Mesothelial cell of epicardium (in vitro differentiated cells): ENCODE measurements at regions not wholly inside any gene's neighbourhood (a gene's known extent, or its start where the extent isn't known, plus 50 kb on each side); places are given as distances from the start of the nearest gene placed in this dataset.
"Not testable (repeated sequence)": the region's sequence is repeated elsewhere in the genome, so short reads cannot be mapped to it uniquely, and the experiment has no call there.

Experiments
- DNase-seq, 2 experiments: peaks; one replicate each; pipeline ENCODE4 v3.0.0; 2021; ENCODE audit warnings: low spot score in 2 of 2; ENCODE audit not compliant: unreplicated experiment in 2 of 2
- H3K27ac Mint-ChIP-seq: 2 replicates; pipeline ENCODE4 v1.8.0; 2021; ENCODE audit warnings: mixed read lengths
- H3K27me3 Mint-ChIP-seq: 2 replicates; pipeline ENCODE4 v1.8.0; 2021; ENCODE audit warnings: low read depth, mixed read lengths
- H3K36me3 Mint-ChIP-seq: 2 replicates; pipeline ENCODE4 v1.8.0; 2021; ENCODE audit warnings: mixed read lengths
- H3K4me1 Mint-ChIP-seq: 2 replicates; pipeline ENCODE4 v1.8.0; 2021; ENCODE audit warnings: mixed read lengths
- H3K4me3 Mint-ChIP-seq: 2 replicates; pipeline ENCODE4 v1.8.0; 2021; ENCODE audit warnings: mild to moderate bottlenecking, moderate library complexity, mixed read lengths
- H3K9me3 Mint-ChIP-seq: 2 replicates; pipeline ENCODE4 v1.8.0; 2021; ENCODE audit warnings: mixed read lengths
- CTCF ChIP-seq: fragments of 200-600 bp; sonication (generic); IDR thresholded peaks from one replicate; pipeline ENCODE4 v1.5.0; 2021; ENCODE audit warnings: antibody characterized with exemption; ENCODE audit not compliant: unreplicated experiment

GRCh38 chr3:104939196-104939595, 427.5 kb upstream of the ALCAM start:
- no peak for TF ChIP-seq CTCF
- DNase-seq = no peak
- Mint-ChIP-seq H3K27me3 (no peaks in the 10 kb centered on the region), H3K36me3 (no peaks in the 10 kb centered on the region), H3K27ac (peak overlapping the region; percentile 55), H3K9me3 (no peaks in the 10 kb centered on the region), H3K4me3 (no peak overlapping the region), H3K4me1 (peaks cover 24% of the 10 kb centered on the region)

DNA sequence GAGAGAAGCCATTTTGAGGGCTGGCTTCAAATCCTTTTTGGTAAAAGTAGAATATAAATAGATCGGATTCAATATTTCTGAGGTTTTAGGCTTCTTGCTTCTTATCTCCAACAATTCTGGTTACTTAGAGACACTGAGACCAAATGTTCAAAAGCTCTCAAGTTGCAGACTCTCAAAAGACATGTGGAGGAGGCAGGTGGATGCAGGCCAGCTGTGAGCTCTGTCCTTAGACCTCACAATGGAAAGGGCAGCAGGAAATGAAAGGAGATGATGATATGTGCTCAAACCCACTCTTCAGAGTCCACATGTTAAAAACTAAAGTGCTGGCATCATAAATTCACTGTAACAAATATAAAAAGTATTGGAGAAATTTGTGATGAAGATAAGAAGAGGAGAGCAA, 424.9 kb upstream of the ALCAM start:
- TF ChIP-seq CTCF = no peak
- H3K4me1 Mint-ChIP-seq = peaks cover 11% of the 10 kb centered on the region
- no peaks in the 10 kb centered on the region for H3K27me3 Mint-ChIP-seq
- H3K36me3 Mint-ChIP-seq = peaks cover 3% of the 10 kb centered on the region
- H3K4me3 Mint-ChIP-seq = no peak overlapping the region
- no peak overlapping the region for H3K27ac Mint-ChIP-seq
- peaks cover 9% of the 10 kb centered on the region for H3K9me3 Mint-ChIP-seq
- DNase-seq = no peak

DNA sequence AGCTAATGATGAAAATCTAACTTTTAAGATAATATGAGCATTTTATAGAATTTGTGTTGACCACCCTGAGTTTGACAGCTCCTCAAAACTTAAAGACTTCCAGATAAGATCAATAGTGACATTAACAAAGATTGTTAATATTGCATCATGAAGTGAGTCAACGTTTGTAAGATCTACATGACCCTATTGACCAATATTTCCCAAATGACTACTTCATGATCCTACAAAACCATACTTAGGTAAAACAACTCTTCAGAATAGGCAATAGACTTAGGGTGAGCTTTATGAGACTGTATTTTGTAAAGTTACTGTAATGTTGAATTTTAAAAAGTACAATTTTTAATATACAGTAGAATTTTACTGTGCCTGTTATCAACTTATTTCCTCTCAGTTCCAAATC, 422.7 kb upstream of the ALCAM start:
- Mint-ChIP-seq H3K4me1 (peaks cover 10% of the 10 kb centered on the region), H3K36me3 (peaks cover 3% of the 10 kb centered on the region), H3K27me3 (no peaks in the 10 kb centered on the region), H3K4me3 (no peak overlapping the region), H3K27ac (no peak overlapping the region), H3K9me3 (peaks cover 9% of the 10 kb centered on the region)
- no peak for DNase-seq
- TF ChIP-seq CTCF = no peak

DNA sequence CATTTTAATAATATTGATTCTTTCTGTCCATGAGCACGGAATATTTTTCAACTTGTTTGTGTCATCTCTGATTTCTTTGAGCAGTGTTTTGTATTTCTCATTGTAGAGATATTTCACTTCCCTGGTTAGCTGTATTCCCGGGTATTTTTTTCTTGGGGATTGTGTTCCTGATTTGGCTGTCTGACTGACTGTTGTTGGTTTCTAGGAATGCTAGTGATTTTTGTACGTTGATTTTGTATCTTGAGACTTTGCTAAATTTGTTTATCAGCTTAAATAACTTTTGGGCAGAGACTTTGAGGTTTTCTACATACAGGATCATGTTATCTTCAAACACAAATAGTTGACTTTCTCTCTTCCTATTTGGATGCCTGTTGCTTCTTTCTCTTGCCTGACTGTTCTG, 418.8 kb upstream of the ALCAM start:
- peak overlapping the region; percentile 41 for H3K27ac Mint-ChIP-seq
- peaks cover 3% of the 10 kb centered on the region for H3K36me3 Mint-ChIP-seq
- no peaks in the 10 kb centered on the region for H3K27me3 Mint-ChIP-seq
- no peak for DNase-seq
- no peak overlapping the region for H3K4me3 Mint-ChIP-seq
- H3K4me1 Mint-ChIP-seq = peaks cover 14% of the 10 kb centered on the region
- peaks cover 14% of the 10 kb centered on the region for H3K9me3 Mint-ChIP-seq
- TF ChIP-seq CTCF = no peak

DNA sequence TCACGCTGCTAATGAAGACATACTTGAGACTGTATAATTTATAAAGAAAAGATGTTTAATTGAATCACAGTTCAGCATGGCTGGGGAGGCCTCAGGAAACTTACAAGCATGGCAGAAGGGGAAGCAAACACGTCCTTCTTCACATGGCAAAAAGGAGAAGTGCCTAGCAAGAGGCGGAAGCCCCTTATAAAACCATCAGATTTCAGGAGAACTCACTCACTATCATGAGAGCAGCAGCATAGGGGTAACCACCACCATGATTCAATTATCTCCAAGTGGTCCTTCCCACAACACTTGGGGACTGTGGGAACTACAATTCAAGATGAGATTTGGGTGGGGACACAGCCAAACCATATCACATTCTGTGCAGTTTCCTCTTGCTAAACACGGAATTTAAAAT, 416.9 kb upstream of the ALCAM start:
- Mint-ChIP-seq H3K9me3 (peaks cover 14% of the 10 kb centered on the region), H3K4me1 (peaks cover 14% of the 10 kb centered on the region)
- not testable (repeated sequence) for H3K36me3 Mint-ChIP-seq, H3K27ac Mint-ChIP-seq, H3K4me3 Mint-ChIP-seq, DNase-seq, H3K27me3 Mint-ChIP-seq

GRCh38 chr3:104951426-104951825, 415.3 kb upstream of the ALCAM start:
- H3K4me3 Mint-ChIP-seq = no peak overlapping the region
- H3K27ac Mint-ChIP-seq = peak overlapping the region; percentile 81
- DNase-seq = no peak
- no peak for TF ChIP-seq CTCF
- no peaks in the 10 kb centered on the region for H3K27me3 Mint-ChIP-seq
- H3K4me1 Mint-ChIP-seq = peaks cover 14% of the 10 kb centered on the region
- H3K9me3 Mint-ChIP-seq = peaks cover 5% of the 10 kb centered on the region
- no peaks in the 10 kb centered on the region for H3K36me3 Mint-ChIP-seq
